DMS79 treated with DMSO at 0.1 percent for 48 hours (cell line): ENCODE measurements at regions not wholly inside any gene's neighbourhood (a gene's known extent, or its start where the extent isn't known, plus 50 kb on each side); places are given as distances from the start of the nearest gene placed in this dataset.
"Not testable (repeated sequence)": the region's sequence is repeated elsewhere in the genome, so short reads cannot be mapped to it uniquely, and the experiment has no call there.

Source experiments
- DNase-seq: peaks from one replicate; lab custom pipeline; 2025; lab: John Stamatoyannopoulos, UW

GRCh38 chr7:136117539-136117938 is 140.4 kb upstream of the MTPN start:
- DNase-seq, result no peak

- DNase-seq, result no peak
These were observed 139.0 kb upstream of the MTPN start for GRCh38 chr7:136116186-136116585.

- no peak for DNase-seq
These were observed 138.0 kb upstream of the MTPN start for GRCh38 chr7:136114966-136115762.

- not testable (repeated sequence) for DNase-seq
These were observed 137.3 kb upstream of the MTPN start for GRCh38 chr7:136114467-136114866.

- DNase-seq, result not testable (repeated sequence)
These were observed 131.9 kb upstream of the MTPN start for GRCh38 chr7:136109037-136109436.

- no peak for DNase-seq
These were observed 128.0 kb upstream of the MTPN start for GRCh38 chr7:136105191-136105590.

- no peak for DNase-seq
These were observed 127.1 kb upstream of the MTPN start for GRCh38 chr7:136104269-136104603.

- no peak for DNase-seq
These were observed 126.5 kb upstream of the MTPN start for GRCh38 chr7:136103545-136104268.

GRCh38 chr7:136102881-136103280 is 125.7 kb upstream of the MTPN start:
- no peak for DNase-seq

- DNase-seq, result not testable (repeated sequence)
These were observed 115.6 kb upstream of the MTPN start for GRCh38 chr7:136092714-136093113.

- no peak for DNase-seq
These were observed 110.7 kb upstream of the MTPN start for GRCh38 chr7:136087881-136088280.

- no peak for DNase-seq
These were observed 109.6 kb upstream of the MTPN start for GRCh38 chr7:136086712-136087111.

- DNase-seq, result no peak
These were observed 102.8 kb upstream of the MTPN start for GRCh38 chr7:136079934-136080333.

- no peak for DNase-seq
These were observed 102.3 kb upstream of the MTPN start for GRCh38 chr7:136079478-136079892.

- DNase-seq, result no peak
These were observed 101.9 kb upstream of the MTPN start for GRCh38 chr7:136079066-136079465.

- DNase-seq, result no peak
These were observed 101.5 kb upstream of the MTPN start for GRCh38 chr7:136078630-136079029.

- no peak for DNase-seq
These were observed 99.8 kb upstream of the MTPN start for GRCh38 chr7:136076954-136077353.

GRCh38 chr7:136074843-136075242 is 97.7 kb upstream of the MTPN start:
- DNase-seq, result peak; percentile 73

- no peak for DNase-seq
These were observed 95.3 kb upstream of the MTPN start for GRCh38 chr7:136072447-136072846.

- DNase-seq, result no peak
These were observed 93.8 kb upstream of the MTPN start for GRCh38 chr7:136070736-136071505.

- no peak for DNase-seq
These were observed 92.8 kb upstream of the MTPN start for GRCh38 chr7:136069840-136070529.

- no peak for DNase-seq
These were observed 90.1 kb upstream of the MTPN start for GRCh38 chr7:136067277-136067676.
